GM23338 (cell line): ENCODE measurements at regions not wholly inside any gene's neighbourhood (a gene's known extent, or its start where the extent isn't known, plus 50 kb on each side); places are given as distances from the start of the nearest gene placed in this dataset.

ENCODE experiments used
- ATAC-seq: fragments of 200-7000 bp; cut with Tn5 transposase; 3 replicates; pipeline ENCODE4 v1.9.1; 2020
- DNase-seq: peaks from one replicate; pipeline ENCODE4 v3.0.0-alpha.2; 2015; ENCODE audit warnings: low spot score
- H2AFZ ChIP-seq: fragments of 200-600 bp; sonication (generic); 2 replicates; pipeline ENCODE4 v1.8.0; 2016; ENCODE audit warnings: antibody characterized with exemption, mild to moderate bottlenecking, moderate library complexity
- H3F3A ChIP-seq: fragments of 200-600 bp; sonication (generic); replicated peaks from 2 replicates; pipeline ENCODE4 v1.8.0; 2017; ENCODE audit warnings: antibody characterized with exemption, mixed run types, low read depth
- H3K27ac ChIP-seq: fragments of 200-600 bp; sonication (generic); 2 replicates; pipeline ENCODE4 v1.6.1; 2016; ENCODE audit warnings: low read depth
- H3K27me3 ChIP-seq: fragments of 200-600 bp; sonication (generic); 2 replicates; pipeline ENCODE4 v1.8.0; 2016; ENCODE audit warnings: mild to moderate bottlenecking, mixed run types, moderate library complexity; ENCODE audit not compliant: insufficient read depth
- H3K36me3 ChIP-seq: fragments of 200-600 bp; sonication (generic); 2 replicates; pipeline ENCODE4 v1.8.0; 2016; ENCODE audit warnings: mild to moderate bottlenecking; ENCODE audit not compliant: insufficient read depth
- H3K4me1 ChIP-seq: fragments of 200-600 bp; sonication (generic); 2 replicates; pipeline ENCODE4 v1.8.0; 2016; ENCODE audit warnings: mild to moderate bottlenecking, moderate library complexity; ENCODE audit not compliant: insufficient read depth
- H3K4me2 ChIP-seq: fragments of 200-600 bp; sonication (generic); 2 replicates; pipeline ENCODE4 v1.7.1; 2017; ENCODE audit warnings: mixed run types
- H3K4me3 ChIP-seq: fragments of 200-600 bp; sonication (generic); 2 replicates; pipeline ENCODE4 v1.6.1; 2016; ENCODE audit warnings: mixed run types
- H3K79me2 ChIP-seq: fragments of 200-600 bp; sonication (generic); replicated peaks from 2 replicates; pipeline ENCODE4 v1.8.0; 2017; ENCODE audit warnings: mild to moderate bottlenecking; ENCODE audit not compliant: insufficient read depth
- H3K9me2 ChIP-seq: fragments of 200-600 bp; sonication (generic); 2 replicates; pipeline ENCODE4 v1.8.0; 2017; ENCODE audit not compliant: insufficient read depth
- H4K20me1 ChIP-seq: fragments of 200-600 bp; sonication (generic); replicated peaks from 2 replicates; pipeline ENCODE4 v1.8.0; 2017; ENCODE audit warnings: mild to moderate bottlenecking; ENCODE audit not compliant: insufficient read depth
- H3K27ac Mint-ChIP-seq: 2 replicates; pipeline ENCODE4 v1.8.0; 2020; ENCODE audit warnings: inconsistent platforms, mild to moderate bottlenecking, moderate library complexity, mixed read lengths
- H3K27me3 Mint-ChIP-seq: 3 replicates; pipeline ENCODE4 v1.8.0; 2022; ENCODE audit warnings: low read depth, mild to moderate bottlenecking, moderate library complexity, mixed read lengths, inconsistent platforms; ENCODE audit not compliant: insufficient read depth, poor library complexity
- H3K36me3 Mint-ChIP-seq: 3 replicates; pipeline ENCODE4 v1.8.0; 2021; ENCODE audit warnings: low read depth, mild to moderate bottlenecking, inconsistent platforms, moderate library complexity, mixed read lengths
- H3K4me1 Mint-ChIP-seq: 3 replicates; pipeline ENCODE4 v1.8.0; 2020; ENCODE audit warnings: mild to moderate bottlenecking, inconsistent platforms, mixed read lengths
- H3K4me3 Mint-ChIP-seq: 3 replicates; pipeline ENCODE4 v1.8.0; 2021; ENCODE audit warnings: moderate library complexity, mild to moderate bottlenecking, inconsistent platforms, mixed read lengths
- H3K9me3 Mint-ChIP-seq: 3 replicates; pipeline ENCODE4 v1.8.0; 2020; ENCODE audit warnings: moderate library complexity, mild to moderate bottlenecking, inconsistent platforms, mixed read lengths
- CREB1 ChIP-seq: fragments of 250-450 bp; sonication (Bioruptor Pico); IDR thresholded peaks from 2 replicates; pipeline ENCODE4 v1.5.0; 2020; ENCODE audit warnings: low read depth, mild to moderate bottlenecking, moderate library complexity
- EZH2 ChIP-seq: fragments of 200-600 bp; sonication (generic); IDR thresholded peaks from one replicate; pipeline ENCODE4 v1.8.0; 2017; ENCODE audit warnings: antibody characterized with exemption, mild to moderate bottlenecking, low read depth; ENCODE audit not compliant: unreplicated experiment
- EZH2phosphoT487 ChIP-seq: fragments of 200-600 bp; sonication (generic); IDR thresholded peaks from one replicate; pipeline ENCODE4 v1.8.1; 2018; ENCODE audit warnings: antibody characterized with exemption; ENCODE audit not compliant: unreplicated experiment
- JUNB ChIP-seq: IDR thresholded peaks from one replicate; pipeline ENCODE4 v1.6.1; 2016; ENCODE audit warnings: antibody characterized with exemption; ENCODE audit not compliant: unreplicated experiment
- POLR2AphosphoS5 ChIP-seq: IDR thresholded peaks from 2 replicates; pipeline ENCODE4 v1.6.1; 2016; ENCODE audit warnings: antibody characterized with exemption, low read depth
- STAT1 ChIP-seq: IDR thresholded peaks from one replicate; pipeline ENCODE4 v1.6.1; 2016; ENCODE audit warnings: antibody characterized with exemption; ENCODE audit not compliant: unreplicated experiment
- ZNF114 ChIP-seq: fragments of 250-450 bp; sonication (Bioruptor Pico); IDR thresholded peaks from 2 replicates; pipeline ENCODE4 v1.5.0; 2020; ENCODE audit warnings: mild to moderate bottlenecking, moderate library complexity
- ZNF331 ChIP-seq: fragments of 250-450 bp; sonication (Bioruptor Pico); IDR thresholded peaks from 2 replicates; pipeline ENCODE4 v1.5.0; 2020; ENCODE audit warnings: low read depth, mild to moderate bottlenecking, moderate library complexity
- TF ChIP-seq, protein P1 (sequence below): IDR thresholded peaks from 2 replicates; pipeline ENCODE4 v1.6.1; 2016; ENCODE audit warnings: antibody characterized with exemption
- TF ChIP-seq, protein P2 (sequence below): fragments of 250-450 bp; sonication (Bioruptor Pico); IDR thresholded peaks from 2 replicates; pipeline ENCODE4 v1.5.0; 2020; ENCODE audit warnings: mild to moderate bottlenecking, moderate library complexity
- TF ChIP-seq, protein P3 (sequence below), 2 experiments: fragments of 200-600 bp in 1 of 2; sonication (generic) in 1 of 2; conservative IDR thresholded peaks; 2 replicates each; pipeline versions ENCODE4 v1.5.1 to v1.6.1; 2016 to 2017; ENCODE audit warnings: antibody characterized with exemption in 2 of 2, low read depth in 2 of 2, mild to moderate bottlenecking in 2 of 2, moderate library complexity in 1 of 2
- TF ChIP-seq, protein P4 (sequence below): IDR thresholded peaks from one replicate; pipeline ENCODE4 v1.6.1; 2018; ENCODE audit warnings: antibody characterized with exemption; ENCODE audit not compliant: unreplicated experiment

DNA sequence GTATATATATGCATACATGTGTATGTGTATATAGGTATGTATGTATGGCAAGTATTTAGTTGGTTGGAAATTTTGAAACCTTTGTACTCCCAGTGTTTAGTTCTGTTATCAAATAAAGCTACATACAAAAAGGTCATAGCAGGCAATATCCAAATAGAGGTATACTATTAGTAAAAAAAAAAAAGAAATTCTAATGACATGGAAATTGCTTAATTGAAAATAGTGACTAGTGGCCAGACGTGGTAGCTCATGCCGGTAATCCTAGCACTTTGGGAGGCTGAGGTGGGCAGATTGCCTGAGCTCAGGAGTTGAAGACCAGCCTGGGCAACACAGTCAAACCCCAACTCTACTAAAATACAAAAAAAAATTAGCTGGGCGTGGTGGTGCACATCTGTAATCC is 351.6 kb upstream of the NR5A2 start:
- Mint-ChIP-seq H3K27me3 (no peaks in the 10 kb centered on the region), H3K4me1 (peaks cover 15% of the 10 kb centered on the region), H3K4me3 (no peak overlapping the region), H3K27ac (no peak overlapping the region), H3K9me3 (no peaks in the 10 kb centered on the region), H3K36me3 (no peaks in the 10 kb centered on the region)
- no peaks in the 10 kb centered on the region for H3K79me2 ChIP-seq
- H3K4me2 ChIP-seq = no peak overlapping the region
- no peaks in the 10 kb centered on the region for H3K36me3 ChIP-seq
- no peak overlapping the region for H3K27ac ChIP-seq
- peaks cover 13% of the 10 kb centered on the region for H3K4me1 ChIP-seq
- H4K20me1 ChIP-seq = no peaks in the 10 kb centered on the region
- no peak overlapping the region for H2AFZ ChIP-seq
- ATAC-seq (no peak), DNase-seq (no peak)
- H3K4me3 ChIP-seq = no peak overlapping the region
- H3K9me2 ChIP-seq = no peaks in the 10 kb centered on the region
- TF ChIP-seq POLR2AphosphoS5 (no peak), ZNF114 (CRISPR knock-in tag) (no peak), EZH2phosphoT487 (no peak), ZNF331 (CRISPR knock-in tag) (no peak), CREB1 (CRISPR knock-in tag) (no peak), STAT1 (no peak), JUNB (no peak), EZH2 (no peak)
- TF ChIP-seq, protein P1, sequence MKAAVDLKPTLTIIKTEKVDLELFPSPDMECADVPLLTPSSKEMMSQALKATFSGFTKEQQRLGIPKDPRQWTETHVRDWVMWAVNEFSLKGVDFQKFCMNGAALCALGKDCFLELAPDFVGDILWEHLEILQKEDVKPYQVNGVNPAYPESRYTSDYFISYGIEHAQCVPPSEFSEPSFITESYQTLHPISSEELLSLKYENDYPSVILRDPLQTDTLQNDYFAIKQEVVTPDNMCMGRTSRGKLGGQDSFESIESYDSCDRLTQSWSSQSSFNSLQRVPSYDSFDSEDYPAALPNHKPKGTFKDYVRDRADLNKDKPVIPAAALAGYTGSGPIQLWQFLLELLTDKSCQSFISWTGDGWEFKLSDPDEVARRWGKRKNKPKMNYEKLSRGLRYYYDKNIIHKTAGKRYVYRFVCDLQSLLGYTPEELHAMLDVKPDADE = no peak
- TF ChIP-seq, protein P2, sequence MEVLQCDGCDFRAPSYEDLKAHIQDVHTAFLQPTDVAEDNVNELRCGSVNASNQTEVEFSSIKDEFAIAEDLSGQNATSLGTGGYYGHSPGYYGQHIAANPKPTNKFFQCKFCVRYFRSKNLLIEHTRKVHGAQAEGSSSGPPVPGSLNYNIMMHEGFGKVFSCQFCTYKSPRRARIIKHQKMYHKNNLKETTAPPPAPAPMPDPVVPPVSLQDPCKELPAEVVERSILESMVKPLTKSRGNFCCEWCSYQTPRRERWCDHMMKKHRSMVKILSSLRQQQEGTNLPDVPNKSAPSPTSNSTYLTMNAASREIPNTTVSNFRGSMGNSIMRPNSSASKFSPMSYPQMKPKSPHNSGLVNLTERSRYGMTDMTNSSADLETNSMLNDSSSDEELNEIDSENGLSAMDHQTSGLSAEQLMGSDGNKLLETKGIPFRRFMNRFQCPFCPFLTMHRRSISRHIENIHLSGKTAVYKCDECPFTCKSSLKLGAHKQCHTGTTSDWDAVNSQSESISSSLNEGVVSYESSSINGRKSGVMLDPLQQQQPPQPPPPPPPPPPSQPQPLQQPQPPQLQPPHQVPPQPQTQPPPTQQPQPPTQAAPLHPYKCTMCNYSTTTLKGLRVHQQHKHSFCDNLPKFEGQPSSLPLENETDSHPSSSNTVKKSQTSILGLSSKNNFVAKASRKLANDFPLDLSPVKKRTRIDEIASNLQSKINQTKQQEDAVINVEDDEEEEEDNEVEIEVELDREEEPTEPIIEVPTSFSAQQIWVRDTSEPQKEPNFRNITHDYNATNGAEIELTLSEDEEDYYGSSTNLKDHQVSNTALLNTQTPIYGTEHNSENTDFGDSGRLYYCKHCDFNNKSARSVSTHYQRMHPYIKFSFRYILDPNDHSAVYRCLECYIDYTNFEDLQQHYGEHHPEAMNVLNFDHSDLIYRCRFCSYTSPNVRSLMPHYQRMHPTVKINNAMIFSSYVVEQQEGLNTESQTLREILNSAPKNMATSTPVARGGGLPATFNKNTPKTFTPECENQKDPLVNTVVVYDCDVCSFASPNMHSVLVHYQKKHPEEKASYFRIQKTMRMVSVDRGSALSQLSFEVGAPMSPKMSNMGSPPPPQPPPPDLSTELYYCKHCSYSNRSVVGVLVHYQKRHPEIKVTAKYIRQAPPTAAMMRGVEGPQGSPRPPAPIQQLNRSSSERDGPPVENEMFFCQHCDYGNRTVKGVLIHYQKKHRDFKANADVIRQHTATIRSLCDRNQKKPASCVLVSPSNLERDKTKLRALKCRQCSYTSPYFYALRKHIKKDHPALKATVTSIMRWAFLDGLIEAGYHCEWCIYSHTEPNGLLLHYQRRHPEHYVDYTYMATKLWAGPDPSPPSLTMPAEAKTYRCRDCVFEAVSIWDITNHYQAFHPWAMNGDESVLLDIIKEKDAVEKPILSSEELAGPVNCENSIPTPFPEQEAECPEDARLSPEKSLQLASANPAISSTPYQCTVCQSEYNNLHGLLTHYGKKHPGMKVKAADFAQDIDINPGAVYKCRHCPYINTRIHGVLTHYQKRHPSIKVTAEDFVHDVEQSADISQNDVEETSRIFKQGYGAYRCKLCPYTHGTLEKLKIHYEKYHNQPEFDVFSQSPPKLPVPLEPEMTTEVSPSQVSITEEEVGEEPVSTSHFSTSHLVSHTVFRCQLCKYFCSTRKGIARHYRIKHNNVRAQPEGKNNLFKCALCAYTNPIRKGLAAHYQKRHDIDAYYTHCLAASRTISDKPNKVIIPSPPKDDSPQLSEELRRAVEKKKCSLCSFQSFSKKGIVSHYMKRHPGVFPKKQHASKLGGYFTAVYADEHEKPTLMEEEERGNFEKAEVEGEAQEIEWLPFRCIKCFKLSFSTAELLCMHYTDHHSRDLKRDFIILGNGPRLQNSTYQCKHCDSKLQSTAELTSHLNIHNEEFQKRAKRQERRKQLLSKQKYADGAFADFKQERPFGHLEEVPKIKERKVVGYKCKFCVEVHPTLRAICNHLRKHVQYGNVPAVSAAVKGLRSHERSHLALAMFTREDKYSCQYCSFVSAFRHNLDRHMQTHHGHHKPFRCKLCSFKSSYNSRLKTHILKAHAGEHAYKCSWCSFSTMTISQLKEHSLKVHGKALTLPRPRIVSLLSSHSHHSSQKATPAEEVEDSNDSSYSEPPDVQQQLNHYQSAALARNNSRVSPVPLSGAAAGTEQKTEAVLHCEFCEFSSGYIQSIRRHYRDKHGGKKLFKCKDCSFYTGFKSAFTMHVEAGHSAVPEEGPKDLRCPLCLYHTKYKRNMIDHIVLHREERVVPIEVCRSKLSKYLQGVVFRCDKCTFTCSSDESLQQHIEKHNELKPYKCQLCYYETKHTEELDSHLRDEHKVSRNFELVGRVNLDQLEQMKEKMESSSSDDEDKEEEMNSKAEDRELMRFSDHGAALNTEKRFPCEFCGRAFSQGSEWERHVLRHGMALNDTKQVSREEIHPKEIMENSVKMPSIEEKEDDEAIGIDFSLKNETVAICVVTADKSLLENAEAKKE (CRISPR knock-in tag) = no peak
- TF ChIP-seq, protein P3, sequence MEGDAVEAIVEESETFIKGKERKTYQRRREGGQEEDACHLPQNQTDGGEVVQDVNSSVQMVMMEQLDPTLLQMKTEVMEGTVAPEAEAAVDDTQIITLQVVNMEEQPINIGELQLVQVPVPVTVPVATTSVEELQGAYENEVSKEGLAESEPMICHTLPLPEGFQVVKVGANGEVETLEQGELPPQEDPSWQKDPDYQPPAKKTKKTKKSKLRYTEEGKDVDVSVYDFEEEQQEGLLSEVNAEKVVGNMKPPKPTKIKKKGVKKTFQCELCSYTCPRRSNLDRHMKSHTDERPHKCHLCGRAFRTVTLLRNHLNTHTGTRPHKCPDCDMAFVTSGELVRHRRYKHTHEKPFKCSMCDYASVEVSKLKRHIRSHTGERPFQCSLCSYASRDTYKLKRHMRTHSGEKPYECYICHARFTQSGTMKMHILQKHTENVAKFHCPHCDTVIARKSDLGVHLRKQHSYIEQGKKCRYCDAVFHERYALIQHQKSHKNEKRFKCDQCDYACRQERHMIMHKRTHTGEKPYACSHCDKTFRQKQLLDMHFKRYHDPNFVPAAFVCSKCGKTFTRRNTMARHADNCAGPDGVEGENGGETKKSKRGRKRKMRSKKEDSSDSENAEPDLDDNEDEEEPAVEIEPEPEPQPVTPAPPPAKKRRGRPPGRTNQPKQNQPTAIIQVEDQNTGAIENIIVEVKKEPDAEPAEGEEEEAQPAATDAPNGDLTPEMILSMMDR (conservative IDR thresholded peaks at IDR 0.05; ENCODE audit: low read depth in 2 of 2) = no peak; a peak in 1 of 4 replicates
- TF ChIP-seq, protein P4, sequence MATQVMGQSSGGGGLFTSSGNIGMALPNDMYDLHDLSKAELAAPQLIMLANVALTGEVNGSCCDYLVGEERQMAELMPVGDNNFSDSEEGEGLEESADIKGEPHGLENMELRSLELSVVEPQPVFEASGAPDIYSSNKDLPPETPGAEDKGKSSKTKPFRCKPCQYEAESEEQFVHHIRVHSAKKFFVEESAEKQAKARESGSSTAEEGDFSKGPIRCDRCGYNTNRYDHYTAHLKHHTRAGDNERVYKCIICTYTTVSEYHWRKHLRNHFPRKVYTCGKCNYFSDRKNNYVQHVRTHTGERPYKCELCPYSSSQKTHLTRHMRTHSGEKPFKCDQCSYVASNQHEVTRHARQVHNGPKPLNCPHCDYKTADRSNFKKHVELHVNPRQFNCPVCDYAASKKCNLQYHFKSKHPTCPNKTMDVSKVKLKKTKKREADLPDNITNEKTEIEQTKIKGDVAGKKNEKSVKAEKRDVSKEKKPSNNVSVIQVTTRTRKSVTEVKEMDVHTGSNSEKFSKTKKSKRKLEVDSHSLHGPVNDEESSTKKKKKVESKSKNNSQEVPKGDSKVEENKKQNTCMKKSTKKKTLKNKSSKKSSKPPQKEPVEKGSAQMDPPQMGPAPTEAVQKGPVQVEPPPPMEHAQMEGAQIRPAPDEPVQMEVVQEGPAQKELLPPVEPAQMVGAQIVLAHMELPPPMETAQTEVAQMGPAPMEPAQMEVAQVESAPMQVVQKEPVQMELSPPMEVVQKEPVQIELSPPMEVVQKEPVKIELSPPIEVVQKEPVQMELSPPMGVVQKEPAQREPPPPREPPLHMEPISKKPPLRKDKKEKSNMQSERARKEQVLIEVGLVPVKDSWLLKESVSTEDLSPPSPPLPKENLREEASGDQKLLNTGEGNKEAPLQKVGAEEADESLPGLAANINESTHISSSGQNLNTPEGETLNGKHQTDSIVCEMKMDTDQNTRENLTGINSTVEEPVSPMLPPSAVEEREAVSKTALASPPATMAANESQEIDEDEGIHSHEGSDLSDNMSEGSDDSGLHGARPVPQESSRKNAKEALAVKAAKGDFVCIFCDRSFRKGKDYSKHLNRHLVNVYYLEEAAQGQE = no peak
- no peaks in the 10 kb centered on the region for H3F3A ChIP-seq
- H3K27me3 ChIP-seq = no peaks in the 10 kb centered on the region
